Right ventricle myocardium superior (tissue), 1 donor: ENCODE measurements at regions not wholly inside any gene's neighbourhood (a gene's known extent, or its start where the extent isn't known, plus 50 kb on each side); places are given as distances from the start of the nearest gene placed in this dataset.
"Not testable (repeated sequence)": the region's sequence is repeated elsewhere in the genome, so short reads cannot be mapped to it uniquely, and the experiment has no call there.

Source experiments
- ATAC-seq: fragments of 200-7000 bp; cut with Tn5 transposase; one replicate; pipeline ENCODE4 v1.9.1; 2020; ENCODE audit warnings: mild to moderate bottlenecking; ENCODE audit not compliant: poor library complexity
- DNase-seq: peaks from one replicate; pipeline ENCODE4 v3.0.0-alpha.2; 2020
- intact Hi-C: fragments of 100-400 bp; cut with DNase I; formaldehyde crosslinking; loops from one replicate; pipeline ENCODE4 v1.11.2; 2022
- donor health status: DM: no; HTN: yes; CAD: no; lungs with severe emphysema.

GRCh38 chr14:25375639-25376038 lies 325.7 kb upstream of the STXBP6 start:
- intact Hi-C loops: no loop called here
- no peak for ATAC-seq
- no peak for DNase-seq

- ATAC-seq: no peak
- intact Hi-C loops: no loop called here
Measured at GRCh38 chr14:25371068-25371467, 321.1 kb upstream of the STXBP6 start.

GRCh38 chr14:25370057-25370456 lies 320.1 kb upstream of the STXBP6 start:
- intact Hi-C loops, ATAC-seq: not testable (repeated sequence)
- DNase-seq: peak; percentile 36

More at GRCh38 chr14:25371068-25371467, 321.1 kb upstream of the STXBP6 start:
- no peak for DNase-seq

- intact Hi-C loops: no loop called here
- DNase-seq: no peak
Measured at GRCh38 chr14:25358330-25358729, 308.4 kb upstream of the STXBP6 start.

GRCh38 chr14:25351269-25351668 lies 301.3 kb upstream of the STXBP6 start:
- DNase-seq (no peak), ATAC-seq (no peak)
- intact Hi-C loops: no loop called here

More at GRCh38 chr14:25358330-25358729, 308.4 kb upstream of the STXBP6 start:
- ATAC-seq: no peak

- intact Hi-C loops: no loop called here
- peak; percentile 42 for DNase-seq
- ATAC-seq: peak; percentile 71
Measured at GRCh38 chr14:25350802-25351201, 300.9 kb upstream of the STXBP6 start.

GRCh38 chr14:25350021-25350420 lies 300.1 kb upstream of the STXBP6 start:
- intact Hi-C loops: no loop called here
- no peak for DNase-seq
- no peak for ATAC-seq

GRCh38 chr14:25349269-25349668 lies 299.3 kb upstream of the STXBP6 start:
- DNase-seq: no peak
- intact Hi-C loops: no loop called here
- no peak for ATAC-seq

GRCh38 chr14:25340882-25341281 lies 290.9 kb upstream of the STXBP6 start:
- ATAC-seq: no peak
- intact Hi-C loops: no loop called here
- DNase-seq: no peak

- intact Hi-C loops: no loop called here
- ATAC-seq (no peak), DNase-seq (no peak)
Measured at GRCh38 chr14:25322784-25323183, 272.8 kb upstream of the STXBP6 start.

GRCh38 chr14:25316007-25316406 lies 266.1 kb upstream of the STXBP6 start:
- ATAC-seq, intact Hi-C loops: not testable (repeated sequence)

GRCh38 chr14:25308244-25308643 lies 258.3 kb upstream of the STXBP6 start:
- intact Hi-C loops: no loop called here
- no peak for DNase-seq
- no peak for ATAC-seq

More at GRCh38 chr14:25316007-25316406, 266.1 kb upstream of the STXBP6 start:
- DNase-seq: not testable (repeated sequence)

GRCh38 chr14:25303934-25304333 lies 254.0 kb upstream of the STXBP6 start:
- intact Hi-C loops: no loop called here
- DNase-seq: no peak
- ATAC-seq: no peak

GRCh38 chr14:25298238-25298637 lies 248.3 kb upstream of the STXBP6 start:
- intact Hi-C loops: no loop called here
- no peak for ATAC-seq

GRCh38 chr14:25290154-25290553 lies 240.2 kb upstream of the STXBP6 start:
- intact Hi-C loops, DNase-seq, ATAC-seq: not testable (repeated sequence)

More at GRCh38 chr14:25298238-25298637, 248.3 kb upstream of the STXBP6 start:
- DNase-seq: no peak

GRCh38 chr14:25274529-25274928 lies 224.6 kb upstream of the STXBP6 start:
- no peak for ATAC-seq
- intact Hi-C loops: no loop called here
- no peak for DNase-seq

- intact Hi-C loops: no loop called here
- ATAC-seq (no peak), DNase-seq (no peak)
Measured at GRCh38 chr14:25267186-25267585, 217.2 kb upstream of the STXBP6 start.

- DNase-seq (no peak), ATAC-seq (no peak)
- intact Hi-C loops: no loop called here
Measured at GRCh38 chr14:25259470-25259869, 209.5 kb upstream of the STXBP6 start.

GRCh38 chr14:25252793-25253192 lies 202.8 kb upstream of the STXBP6 start:
- ATAC-seq (no peak), DNase-seq (no peak)
- intact Hi-C loops: no loop called here

GRCh38 chr14:25250516-25250915 lies 200.6 kb upstream of the STXBP6 start:
- intact Hi-C loops: no loop called here
- ATAC-seq (no peak), DNase-seq (no peak)

GRCh38 chr14:25247609-25248008 lies 197.7 kb upstream of the STXBP6 start:
- intact Hi-C loops: no loop called here
- no peak for DNase-seq
- ATAC-seq: no peak
